Adrenal gland (tissue), 9 donors: ENCODE measurements at regions not wholly inside any gene's neighbourhood (a gene's known extent, or its start where the extent isn't known, plus 50 kb on each side); places are given as distances from the start of the nearest gene placed in this dataset.

Source experiments
- DNase-seq, 7 donors: peaks; one replicate each; pipeline ENCODE4 v3.0.0-alpha.2; 2019 to 2020
- H3K27ac ChIP-seq, 5 donors: fragments of 200-600 bp; sonication (generic) in 4 of 5; 1 replicate in 3 of 5; 2 replicates in 2 of 5; pipeline versions ENCODE4 v1.5.1 to v1.8.0; 2016 to 2020; ENCODE audit warnings: mild to moderate bottlenecking in 1 of 5
- H3K27me3 ChIP-seq: fragments of 200-600 bp; 2 replicates; pipeline ENCODE4 v1.8.0; 2021
- H3K36me3 ChIP-seq, 2 donors: fragments of 200-600 bp; replicated peaks in 1 of 2; 1 replicate in 1 of 2; 2 replicates in 1 of 2; pipeline versions ENCODE4 v1.5.1 to v1.8.0; 2018 to 2022
- H3K4me1 ChIP-seq, 2 donors: fragments of 200-600 bp; replicated peaks in 1 of 2; 1 replicate in 1 of 2; 2 replicates in 1 of 2; pipeline versions ENCODE4 v1.5.1 to v1.8.0; 2018 to 2021
- H3K4me3 ChIP-seq, 4 donors: fragments of 200-600 bp; sonication (generic) in 3 of 4; one replicate each; pipeline ENCODE4 v1.5.1; 2016 to 2018
- H3K9me3 ChIP-seq, 3 donors: fragments of 200-600 bp; sonication (generic) in 1 of 3; replicated peaks in 1 of 3; 1 replicate in 2 of 3; 2 replicates in 1 of 3; pipeline versions ENCODE4 v1.5.1 to v1.8.0; 2016 to 2021
- POLR2A ChIP-seq, 2 donors: fragments of 450-650 bp; IDR thresholded peaks; one replicate each; pipeline ENCODE4 v1.6.1; 2017; ENCODE audit warnings: antibody characterized with exemption in 2 of 2, mild to moderate bottlenecking in 2 of 2, moderate library complexity in 1 of 2
- WGBS, 4 donors: extraction: QIAGEN DNeasy Blood & Tissue Kit in 2 of 4; methylation state at CpG; one replicate each; pipeline versions ENCODE4 v1.1.5 to v1.1.7; 2013 to 2017; 5-methylcytosine and 5-hydroxymethylcytosine counted together
- intact Hi-C, 2 donors: fragments of 100-400 bp; cut with DNase I; formaldehyde crosslinking; loops; one replicate each; pipeline versions ENCODE4 v1.14.1 to v1.15.0; 2022 to 2023
- TF ChIP-seq, protein P1 (sequence below), 6 experiments: fragments of 450-650 bp in 4 of 6; fragments of 200-600 bp in 2 of 6; sonication (generic) in 1 of 6; IDR thresholded peaks; 1 replicate in 5 of 6; 2 replicates in 1 of 6; pipeline versions ENCODE4 v1.5.1 to v1.8.0; 2016 to 2021; ENCODE audit warnings: antibody characterized with exemption in 6 of 6, mild to moderate bottlenecking in 2 of 6, moderate library complexity in 1 of 6
- donor health status: healthy with polysubstance abuse.
- donor health status: Bipolar disorder and iron deficiency.
- donor health status: DM: yes; HTN: yes; CAD: no.
- donor health status: DM: no; HTN: no; CAD: no.
- donor health status: DM: no; HTN: no; CAD: no.

DNA sequence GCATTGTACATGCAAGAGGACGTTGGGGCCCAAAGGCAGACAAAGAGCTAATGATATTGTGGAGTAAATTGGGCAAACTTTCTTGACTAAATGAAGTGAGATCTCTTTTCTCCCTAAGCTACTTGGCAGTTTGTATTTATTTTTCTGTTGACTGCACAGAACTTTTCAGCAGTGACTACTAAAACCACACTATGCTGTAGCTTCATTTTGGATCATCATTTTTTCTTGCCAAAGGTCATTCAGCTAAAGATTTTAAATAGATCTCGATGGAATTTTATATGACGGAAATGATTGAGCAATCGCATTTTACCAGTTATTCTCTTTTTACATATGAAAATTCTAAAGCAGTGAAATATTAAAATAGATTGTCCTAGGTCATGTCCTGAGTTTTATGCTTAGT, 286.1 kb upstream of the ACTBL2 start:
- H3K4me3 ChIP-seq = no peak overlapping the region
- TF ChIP-seq, protein P1, sequence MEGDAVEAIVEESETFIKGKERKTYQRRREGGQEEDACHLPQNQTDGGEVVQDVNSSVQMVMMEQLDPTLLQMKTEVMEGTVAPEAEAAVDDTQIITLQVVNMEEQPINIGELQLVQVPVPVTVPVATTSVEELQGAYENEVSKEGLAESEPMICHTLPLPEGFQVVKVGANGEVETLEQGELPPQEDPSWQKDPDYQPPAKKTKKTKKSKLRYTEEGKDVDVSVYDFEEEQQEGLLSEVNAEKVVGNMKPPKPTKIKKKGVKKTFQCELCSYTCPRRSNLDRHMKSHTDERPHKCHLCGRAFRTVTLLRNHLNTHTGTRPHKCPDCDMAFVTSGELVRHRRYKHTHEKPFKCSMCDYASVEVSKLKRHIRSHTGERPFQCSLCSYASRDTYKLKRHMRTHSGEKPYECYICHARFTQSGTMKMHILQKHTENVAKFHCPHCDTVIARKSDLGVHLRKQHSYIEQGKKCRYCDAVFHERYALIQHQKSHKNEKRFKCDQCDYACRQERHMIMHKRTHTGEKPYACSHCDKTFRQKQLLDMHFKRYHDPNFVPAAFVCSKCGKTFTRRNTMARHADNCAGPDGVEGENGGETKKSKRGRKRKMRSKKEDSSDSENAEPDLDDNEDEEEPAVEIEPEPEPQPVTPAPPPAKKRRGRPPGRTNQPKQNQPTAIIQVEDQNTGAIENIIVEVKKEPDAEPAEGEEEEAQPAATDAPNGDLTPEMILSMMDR (IDR thresholded peaks at IDR 0.05) = no peak
- WGBS, 4 donors = 75 to 80% (median 78%) methylated on average over 4 of the region's 4 CpGs
- H3K9me3 ChIP-seq = no peaks in the 10 kb centered on the region
- intact Hi-C loops = no loop called here
- H3K4me1 ChIP-seq = no peaks in the 10 kb centered on the region
- H3K27me3 ChIP-seq = no peaks in the 10 kb centered on the region
- no peak overlapping the region for H3K27ac ChIP-seq
- DNase-seq = no peak
- H3K36me3 ChIP-seq = no peaks in the 10 kb centered on the region

DNA sequence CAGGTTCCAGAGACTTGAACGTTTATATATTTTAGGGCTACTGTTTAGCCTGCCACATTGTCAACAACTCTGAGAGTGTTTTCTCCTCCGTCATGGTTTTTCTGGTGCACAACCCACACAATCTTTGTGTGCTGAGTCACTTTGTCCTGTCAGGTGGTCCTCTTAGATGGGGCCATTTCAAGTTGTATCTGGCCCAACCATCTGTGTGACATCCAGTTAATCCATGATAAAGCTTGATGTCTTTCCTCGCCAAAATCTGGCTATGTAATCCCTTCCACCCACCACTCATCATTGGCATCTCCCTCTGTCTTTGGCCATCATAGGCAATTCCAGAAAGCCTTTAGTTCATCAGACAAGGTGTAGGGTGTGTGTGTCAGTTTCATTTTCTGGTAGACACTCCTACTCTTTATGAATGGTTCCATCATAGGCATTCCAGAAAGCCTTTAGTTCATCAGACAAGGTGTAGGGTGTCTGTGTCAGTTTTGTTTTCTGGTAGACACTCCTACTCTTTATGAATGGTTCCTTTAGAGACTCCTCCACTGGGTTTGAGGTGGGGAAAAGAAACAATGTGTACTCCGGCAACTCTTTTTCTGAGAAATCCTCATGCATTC, 282.0 kb upstream of the ACTBL2 start:
- Histone ChIP-seq H3K9me3 (no peaks in the 10 kb centered on the region), H3K4me1 (no peaks in the 10 kb centered on the region), H3K4me3 (no peak overlapping the region), H3K27me3 (no peaks in the 10 kb centered on the region), H3K27ac (no peak overlapping the region), H3K36me3 (no peaks in the 10 kb centered on the region)
- TF ChIP-seq POLR2A (IDR thresholded peaks at IDR 0.05) = no peak
- TF ChIP-seq, protein P1 (IDR thresholded peaks at IDR 0.05) = no peak
- WGBS, 4 donors = 65 to 81% (median 69%) methylated on average over 4 of the region's 4 CpGs
- intact Hi-C loops = no loop called here
- no peak for DNase-seq

GRCh38 chr5:57761513-57761912, 278.9 kb upstream of the ACTBL2 start:
- DNase-seq = no peak
- intact Hi-C loops = no loop called here
- H3K9me3 ChIP-seq = no peaks in the 10 kb centered on the region
- H3K36me3 ChIP-seq = no peaks in the 10 kb centered on the region
- no peaks in the 10 kb centered on the region for H3K4me1 ChIP-seq
- no peaks in the 10 kb centered on the region for H3K27me3 ChIP-seq
- TF ChIP-seq, protein P1 (IDR thresholded peaks at IDR 0.05) = no peak
- TF ChIP-seq POLR2A (IDR thresholded peaks at IDR 0.05) = no peak
- WGBS, 4 donors = 90 to 94% (median 91%) methylated on average over 6 to 11 of the region's 11 CpGs
- no peak overlapping the region for H3K27ac ChIP-seq
- no peak overlapping the region for H3K4me3 ChIP-seq

DNA sequence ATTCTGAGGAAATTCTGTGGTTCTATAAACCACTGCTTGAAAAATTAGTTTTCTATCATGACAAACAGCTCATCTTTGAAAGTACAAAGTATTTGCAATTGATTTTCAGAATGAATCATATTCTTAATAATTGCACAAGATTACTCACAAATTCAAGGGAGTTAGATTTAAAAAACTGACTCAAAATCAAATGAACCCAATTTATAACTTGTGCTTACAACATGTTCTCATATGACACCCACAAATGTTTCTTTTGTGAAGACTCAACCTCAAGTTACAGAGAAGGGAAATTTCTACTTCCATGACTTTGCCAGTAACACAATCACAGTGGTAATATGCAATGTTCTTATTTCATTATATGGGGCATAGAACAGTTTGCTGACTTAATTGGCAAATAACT, 272.0 kb upstream of the ACTBL2 start:
- intact Hi-C loops = no loop called here
- Histone ChIP-seq H3K36me3 (no peaks in the 10 kb centered on the region), H3K9me3 (no peaks in the 10 kb centered on the region), H3K27me3 (no peaks in the 10 kb centered on the region), H3K4me1 (no peaks in the 10 kb centered on the region), H3K27ac (no peak overlapping the region), H3K4me3 (no peak overlapping the region)
- DNase-seq = no peak
- TF ChIP-seq, protein P1 (IDR thresholded peaks at IDR 0.05) = no peak
- no peak for TF ChIP-seq POLR2A (IDR thresholded peaks at IDR 0.05)
